Erythroblast (primary cell): ENCODE measurements at regions not wholly inside any gene's neighbourhood (a gene's known extent, or its start where the extent isn't known, plus 50 kb on each side); places are given as distances from the start of the nearest gene placed in this dataset.
A peak's percentile ranks its signal among the peaks of the same experiment; 100 is the strongest.
"Not testable (repeated sequence)": the region's sequence is repeated elsewhere in the genome, so short reads cannot be mapped to it uniquely, and the experiment has no call there.

ENCODE experiments used
- DNase-seq, 2 experiments: peaks; one replicate each; lab custom pipeline; 2025; lab: John Stamatoyannopoulos, UW
- GATA1 ChIP-seq: IDR thresholded peaks from 2 replicates; pipeline ENCODE4 v1.6.1; 2011; ENCODE audit warnings: low read depth, mild to moderate bottlenecking, control low read depth, low read length, moderate library complexity
- POLR2A ChIP-seq: IDR thresholded peaks from 2 replicates; pipeline ENCODE4 v1.6.1; 2011; ENCODE audit warnings: mild to moderate bottlenecking, low read length

- no peak for DNase-seq
- TF ChIP-seq GATA1: no peak
Observed at GRCh38 chr10:2917926-2918325, 149.4 kb upstream of the PFKP start.

- no peak for TF ChIP-seq GATA1
- TF ChIP-seq POLR2A: no peak
Observed at GRCh38 chr10:2915412-2915811, 151.9 kb upstream of the PFKP start.

GRCh38 chr10:2914741-2915140 is 152.6 kb upstream of the PFKP start:
- DNase-seq: no peak
- TF ChIP-seq POLR2A (no peak), GATA1 (no peak)

More at GRCh38 chr10:2915412-2915811, 151.9 kb upstream of the PFKP start:
- no peak for DNase-seq

GRCh38 chr10:2913474-2913873 is 153.9 kb upstream of the PFKP start:
- no peak for DNase-seq
- TF ChIP-seq GATA1: no peak
- TF ChIP-seq POLR2A: no peak

GRCh38 chr10:2910656-2911055 is 156.7 kb upstream of the PFKP start:
- TF ChIP-seq GATA1: no peak
- TF ChIP-seq POLR2A: no peak
- no peak for DNase-seq

- TF ChIP-seq GATA1 (no peak), POLR2A (no peak)
- no peak for DNase-seq
Observed at GRCh38 chr10:2909921-2910320, 157.4 kb upstream of the PFKP start.

- TF ChIP-seq GATA1: no peak
- TF ChIP-seq POLR2A: no peak
- DNase-seq: no peak
Observed at GRCh38 chr10:2908851-2909630, 158.3 kb upstream of the PFKP start.

- no peak for TF ChIP-seq GATA1
- no peak for TF ChIP-seq POLR2A
- peak; percentile 9 to 25 for DNase-seq
Observed at GRCh38 chr10:2906974-2907373, 160.4 kb upstream of the PFKP start.

GRCh38 chr10:2905851-2906250 is 161.5 kb upstream of the PFKP start:
- no peak for DNase-seq
- TF ChIP-seq GATA1 (no peak), POLR2A (no peak)

- TF ChIP-seq GATA1 (no peak), POLR2A (no peak)
- no peak for DNase-seq
Observed at GRCh38 chr10:2900530-2900929, 166.8 kb upstream of the PFKP start.

- no peak for DNase-seq
- no peak for TF ChIP-seq POLR2A
- no peak for TF ChIP-seq GATA1
Observed at GRCh38 chr10:2899246-2899951, 167.9 kb upstream of the PFKP start.

GRCh38 chr10:2898509-2898860 is 168.9 kb upstream of the PFKP start:
- no peak for DNase-seq

GRCh38 chr10:2897619-2898508 is 169.5 kb upstream of the PFKP start:
- no peak for DNase-seq

More at GRCh38 chr10:2898509-2898860, 168.9 kb upstream of the PFKP start:
- TF ChIP-seq POLR2A (no peak), GATA1 (no peak)

GRCh38 chr10:2896334-2896733 is 171.0 kb upstream of the PFKP start:
- not testable (repeated sequence) for DNase-seq

More at GRCh38 chr10:2897619-2898508, 169.5 kb upstream of the PFKP start:
- TF ChIP-seq GATA1: no peak
- no peak for TF ChIP-seq POLR2A
